NT2/D1 (cell line): ENCODE measurements at regions not wholly inside any gene's neighbourhood (a gene's known extent, or its start where the extent isn't known, plus 50 kb on each side); places are given as distances from the start of the nearest gene placed in this dataset.

ENCODE experiments used
- SUZ12 ChIP-seq: IDR thresholded peaks from 2 replicates; pipeline ENCODE4 v1.6.1; 2011; ENCODE audit not compliant: insufficient read length, insufficient read depth; ENCODE audit errors: extremely low read depth
- YY1 ChIP-seq: IDR thresholded peaks from 2 replicates; pipeline ENCODE4 v1.6.1; 2011; ENCODE audit not compliant: insufficient read length, insufficient read depth

DNA sequence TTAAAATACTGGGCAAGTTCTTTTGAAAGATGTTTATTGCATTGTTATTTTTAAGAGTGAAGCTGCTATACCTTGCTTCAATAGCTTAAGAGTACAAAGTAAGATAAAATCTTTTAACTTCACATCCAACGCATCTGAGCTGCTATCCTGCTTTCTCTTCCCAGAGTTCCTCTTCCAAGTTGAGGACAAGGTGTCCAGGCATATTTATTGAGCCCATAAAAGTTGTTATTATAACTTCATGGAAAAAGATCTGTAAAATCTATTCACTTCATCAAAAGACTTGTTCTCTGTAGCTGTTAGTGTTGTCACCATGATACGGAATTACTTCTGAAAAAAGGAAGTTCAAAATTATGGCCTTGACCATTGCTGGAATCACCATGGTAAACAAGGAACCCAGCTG is 306.2 kb upstream of the ELAVL2 start:
- no peak for TF ChIP-seq YY1
- no peak for TF ChIP-seq SUZ12
